C4-2B (cell line): ENCODE measurements at regions not wholly inside any gene's neighbourhood (a gene's known extent, or its start where the extent isn't known, plus 50 kb on each side); places are given as distances from the start of the nearest gene placed in this dataset.

Experiments
- ZFX ChIP-seq: fragments of 450-650 bp; IDR thresholded peaks from 2 replicates; pipeline ENCODE4 v1.6.1; 2017
- TF ChIP-seq, protein P1 (sequence below): fragments of 450-650 bp; conservative IDR thresholded peaks from 2 replicates; pipeline ENCODE4 v1.5.1; 2017; ENCODE audit warnings: mild to moderate bottlenecking

DNA sequence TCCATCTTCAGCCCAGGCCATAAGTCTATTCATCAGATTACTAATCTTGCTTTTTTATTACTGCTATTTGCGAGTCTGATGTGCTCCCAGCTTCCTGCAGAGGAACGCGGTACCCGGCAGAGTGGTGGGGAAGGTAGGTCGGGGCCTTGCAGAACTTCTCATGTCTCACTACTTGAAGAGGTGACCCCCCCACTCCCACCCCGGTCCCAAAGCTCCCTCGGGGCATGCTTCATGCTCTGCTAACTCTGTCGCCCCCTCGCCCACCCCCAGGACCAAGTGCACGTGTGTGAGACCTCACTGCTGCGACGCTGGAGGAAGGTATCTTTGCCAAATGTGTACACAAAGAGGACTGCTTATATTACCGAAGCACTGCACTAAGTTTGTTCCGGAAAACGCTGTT lies 129.4 kb upstream of the RAB12 start:
- TF ChIP-seq, protein P1, sequence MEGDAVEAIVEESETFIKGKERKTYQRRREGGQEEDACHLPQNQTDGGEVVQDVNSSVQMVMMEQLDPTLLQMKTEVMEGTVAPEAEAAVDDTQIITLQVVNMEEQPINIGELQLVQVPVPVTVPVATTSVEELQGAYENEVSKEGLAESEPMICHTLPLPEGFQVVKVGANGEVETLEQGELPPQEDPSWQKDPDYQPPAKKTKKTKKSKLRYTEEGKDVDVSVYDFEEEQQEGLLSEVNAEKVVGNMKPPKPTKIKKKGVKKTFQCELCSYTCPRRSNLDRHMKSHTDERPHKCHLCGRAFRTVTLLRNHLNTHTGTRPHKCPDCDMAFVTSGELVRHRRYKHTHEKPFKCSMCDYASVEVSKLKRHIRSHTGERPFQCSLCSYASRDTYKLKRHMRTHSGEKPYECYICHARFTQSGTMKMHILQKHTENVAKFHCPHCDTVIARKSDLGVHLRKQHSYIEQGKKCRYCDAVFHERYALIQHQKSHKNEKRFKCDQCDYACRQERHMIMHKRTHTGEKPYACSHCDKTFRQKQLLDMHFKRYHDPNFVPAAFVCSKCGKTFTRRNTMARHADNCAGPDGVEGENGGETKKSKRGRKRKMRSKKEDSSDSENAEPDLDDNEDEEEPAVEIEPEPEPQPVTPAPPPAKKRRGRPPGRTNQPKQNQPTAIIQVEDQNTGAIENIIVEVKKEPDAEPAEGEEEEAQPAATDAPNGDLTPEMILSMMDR = no peak
- no peak for TF ChIP-seq ZFX
